CD4-positive, alpha-beta memory T cell (primary cell): ENCODE measurements at regions not wholly inside any gene's neighbourhood (a gene's known extent, or its start where the extent isn't known, plus 50 kb on each side); places are given as distances from the start of the nearest gene placed in this dataset.

Experiments used
- CTCF ChIA-PET: fragments of 350-600 bp; sonication (Branson Sonifier 250); formaldehyde crosslinking; loops from one replicate; lab custom pipeline; 2021; ENCODE audit warnings: inconsistent platforms; ENCODE audit not compliant: partially characterized antibody; lab: Charles Lee
- POLR2A ChIA-PET: fragments of 350-600 bp; sonication (Branson Sonifier 250); formaldehyde crosslinking; loops from one replicate; lab custom pipeline; 2021; ENCODE audit not compliant: partially characterized antibody; lab: Charles Lee
- DNase-seq, 5 donors: peaks; one replicate each; pipeline versions ENCODE4 v3.0.0 to v3.0.0-alpha.2; 2020 to 2022; ENCODE audit warnings: mixed read lengths in 1 of 5
- H3K27ac ChIP-seq: one replicate; pipeline ENCODE4 v1.7.0; 2013; ENCODE audit warnings: low read depth, low read length
- H3K27me3 ChIP-seq: 2 replicates; pipeline ENCODE4 v1.7.0; 2013; ENCODE audit warnings: mild to moderate bottlenecking, low read length, moderate library complexity; ENCODE audit not compliant: insufficient read depth
- H3K36me3 ChIP-seq: 2 replicates; pipeline ENCODE4 v1.7.0; 2013; ENCODE audit warnings: mild to moderate bottlenecking, low read length, moderate library complexity; ENCODE audit not compliant: insufficient read depth
- H3K4me1 ChIP-seq: 2 replicates; pipeline ENCODE4 v1.7.0; 2013; ENCODE audit warnings: mild to moderate bottlenecking, low read length, moderate library complexity; ENCODE audit not compliant: insufficient read depth
- H3K4me3 ChIP-seq, 2 donors: one replicate each; pipeline ENCODE4 v1.7.0; 2013; ENCODE audit warnings: low read length in 2 of 2, mild to moderate bottlenecking in 1 of 2
- H3K9me3 ChIP-seq, 2 donors: one replicate each; pipeline ENCODE4 v1.7.0; 2013; ENCODE audit warnings: low read length in 2 of 2, control low read depth in 1 of 2; ENCODE audit not compliant: control insufficient read depth in 1 of 2
- H3K27ac Mint-ChIP-seq, 7 donors: one replicate each; pipeline ENCODE4 v1.8.0; 2020 to 2021; ENCODE audit warnings: mixed read lengths in 7 of 7, mild to moderate bottlenecking in 6 of 7, inconsistent platforms in 3 of 7, moderate library complexity in 3 of 7
- H3K27me3 Mint-ChIP-seq, 2 donors: one replicate each; pipeline ENCODE4 v1.8.0; 2020 to 2021; ENCODE audit warnings: mixed read lengths in 2 of 2
- H3K36me3 Mint-ChIP-seq, 2 donors: one replicate each; pipeline ENCODE4 v1.8.0; 2020 to 2021; ENCODE audit warnings: mixed read lengths in 2 of 2, inconsistent platforms in 1 of 2, mild to moderate bottlenecking in 1 of 2
- H3K4me1 Mint-ChIP-seq, 4 donors: one replicate each; pipeline ENCODE4 v1.8.0; 2020 to 2021; ENCODE audit warnings: mixed read lengths in 4 of 4, mild to moderate bottlenecking in 1 of 4
- H3K4me3 Mint-ChIP-seq, 8 donors: one replicate each; pipeline ENCODE4 v1.8.0; 2020 to 2021; ENCODE audit warnings: mixed read lengths in 8 of 8, mild to moderate bottlenecking in 7 of 8, moderate library complexity in 6 of 8, inconsistent platforms in 3 of 8
- H3K9me3 Mint-ChIP-seq, 8 donors: one replicate each; pipeline ENCODE4 v1.8.0; 2020 to 2021; ENCODE audit warnings: mixed read lengths in 8 of 8, mild to moderate bottlenecking in 5 of 8, inconsistent platforms in 3 of 8, moderate library complexity in 1 of 8
- intact Hi-C: fragments of 100-400 bp; cut with micrococcal nuclease; formaldehyde crosslinking; loops from one replicate; pipeline ENCODE4 v1.15.1; 2023

DNA sequence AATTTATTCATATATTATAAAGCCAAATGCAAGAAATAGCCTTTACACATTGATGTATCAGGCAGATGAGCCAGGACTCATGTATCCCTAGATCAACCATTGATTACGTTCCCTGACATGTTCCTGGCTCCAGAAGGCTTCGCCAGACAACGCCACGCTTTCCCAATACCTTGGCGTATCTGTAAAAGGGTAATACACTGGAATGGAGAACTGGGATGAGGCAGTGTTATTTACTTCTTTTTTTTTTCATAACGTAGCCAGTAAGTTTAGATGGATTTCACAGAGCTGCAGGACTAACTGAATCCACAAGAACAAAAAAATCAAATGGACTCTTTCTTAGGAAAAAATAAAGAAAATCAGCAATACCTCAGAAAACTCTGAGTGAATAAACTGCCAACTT, 588.1 kb upstream of the SEMA3D start:
- H3K9me3 ChIP-seq, result no peaks in the 10 kb centered on the region
- Mint-ChIP-seq H3K4me3 (no peak overlapping the region), H3K4me1 (no peaks in the 10 kb centered on the region), H3K27me3 (no peaks in the 10 kb centered on the region), H3K9me3 (peaks cover 0 to 3% (median 0%) of the 10 kb centered on the region in 8 donors), H3K36me3 (no peaks in the 10 kb centered on the region), H3K27ac (no peak overlapping the region)
- H3K4me3 ChIP-seq, result no peak overlapping the region
- H3K27me3 ChIP-seq, result no peaks in the 10 kb centered on the region
- no peaks in the 10 kb centered on the region for H3K36me3 ChIP-seq
- H3K4me1 ChIP-seq, result no peaks in the 10 kb centered on the region
- DNase-seq, result no peak
- ChIA-PET CTCF (no interaction called here), POLR2A (no interaction called here)
- H3K27ac ChIP-seq, result no peak overlapping the region
- intact Hi-C loops, result no loop called here

DNA sequence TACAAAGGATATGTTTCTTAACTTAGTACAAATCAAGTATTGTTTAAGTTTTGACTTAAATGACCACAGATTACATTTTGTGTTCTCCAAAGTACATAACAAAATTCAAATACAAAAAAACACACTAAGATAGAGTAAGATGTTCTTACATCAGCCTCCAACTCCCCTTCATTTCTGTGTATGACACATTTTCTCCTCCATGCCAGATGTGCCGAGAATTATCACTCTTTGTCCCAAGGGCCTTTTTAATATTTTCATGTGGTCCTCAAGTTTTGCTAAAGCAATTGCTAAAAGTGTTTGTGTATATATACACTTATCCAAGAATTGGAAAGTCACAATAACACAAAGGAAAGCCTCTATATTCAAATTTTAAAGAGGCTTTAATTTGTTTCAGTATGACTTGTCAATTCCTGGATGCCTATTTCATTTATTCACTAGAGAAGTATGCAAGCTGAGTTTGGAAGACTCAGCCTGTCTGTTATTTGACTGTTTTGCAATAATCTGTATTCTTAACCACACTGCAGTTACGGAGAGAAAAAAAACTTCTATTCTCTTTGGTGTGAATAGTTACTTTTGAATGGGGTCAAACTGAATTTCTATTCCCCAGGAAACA, 586.4 kb upstream of the SEMA3D start:
- no peak for DNase-seq
- H3K4me1 Mint-ChIP-seq, result no peaks in the 10 kb centered on the region
- ChIA-PET CTCF (no interaction called here), POLR2A (no interaction called here)
- H3K27me3 Mint-ChIP-seq, result no peaks in the 10 kb centered on the region
- Histone ChIP-seq H3K36me3 (no peaks in the 10 kb centered on the region), H3K9me3 (no peaks in the 10 kb centered on the region), H3K4me1 (no peaks in the 10 kb centered on the region), H3K27ac (no peak overlapping the region), H3K4me3 (no peak overlapping the region), H3K27me3 (no peaks in the 10 kb centered on the region)
- H3K27ac Mint-ChIP-seq, result no peak overlapping the region
- H3K9me3 Mint-ChIP-seq, result peaks cover 0 to 3% (median 0%) of the 10 kb centered on the region in 8 donors
- intact Hi-C loops, result no loop called here
- no peaks in the 10 kb centered on the region for H3K36me3 Mint-ChIP-seq
- H3K4me3 Mint-ChIP-seq, result no peak overlapping the region

DNA sequence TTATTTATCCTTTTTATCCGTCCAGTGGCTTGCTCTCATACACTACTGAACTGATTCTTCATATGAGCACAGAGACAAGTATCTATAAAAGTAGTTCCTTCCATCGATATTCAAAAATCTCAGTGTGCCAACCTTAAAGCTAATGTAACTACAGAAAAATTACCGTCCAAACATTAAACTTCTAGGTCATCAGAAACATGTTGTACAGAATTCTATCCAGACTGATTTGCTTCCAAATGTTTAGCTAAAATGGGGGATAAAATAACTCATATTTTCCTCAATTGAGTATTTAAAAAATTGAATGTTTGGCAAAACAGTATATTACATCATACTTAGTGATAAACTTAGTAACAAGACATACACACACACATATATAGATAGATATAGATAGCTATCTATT, 584.7 kb upstream of the SEMA3D start:
- Histone ChIP-seq H3K9me3 (no peaks in the 10 kb centered on the region), H3K36me3 (no peaks in the 10 kb centered on the region), H3K4me3 (no peak overlapping the region), H3K4me1 (no peaks in the 10 kb centered on the region), H3K27me3 (no peaks in the 10 kb centered on the region), H3K27ac (no peak overlapping the region)
- ChIA-PET POLR2A (no interaction called here), CTCF (no interaction called here)
- no peaks in the 10 kb centered on the region for H3K27me3 Mint-ChIP-seq
- no peaks in the 10 kb centered on the region for H3K4me1 Mint-ChIP-seq
- no peak for DNase-seq
- intact Hi-C loops, result no loop called here
- H3K36me3 Mint-ChIP-seq, result no peaks in the 10 kb centered on the region
- H3K4me3 Mint-ChIP-seq, result no peak overlapping the region
- H3K27ac Mint-ChIP-seq, result no peak overlapping the region
- H3K9me3 Mint-ChIP-seq, result peaks cover 0 to 3% (median under 1%) of the 10 kb centered on the region in 8 donors

DNA sequence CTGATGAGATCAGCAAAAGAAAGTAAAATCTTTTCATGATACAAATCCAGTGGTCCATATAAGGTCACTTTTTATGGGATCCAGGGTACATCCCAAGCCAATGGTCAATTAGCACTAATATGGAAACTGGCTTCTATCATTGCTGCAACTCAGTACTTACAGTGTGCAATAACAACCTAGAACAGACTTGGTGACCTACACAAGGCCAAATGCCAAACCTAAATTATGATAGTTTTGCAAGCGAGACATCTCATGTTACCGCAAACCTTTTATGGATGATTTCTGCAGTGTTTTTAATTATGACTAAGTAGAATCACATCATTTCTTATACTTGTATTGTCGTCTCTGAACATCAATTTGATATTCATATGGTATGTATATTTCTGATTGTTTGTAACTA, 583.5 kb upstream of the SEMA3D start:
- H3K27me3 ChIP-seq, result no peaks in the 10 kb centered on the region

DNA sequence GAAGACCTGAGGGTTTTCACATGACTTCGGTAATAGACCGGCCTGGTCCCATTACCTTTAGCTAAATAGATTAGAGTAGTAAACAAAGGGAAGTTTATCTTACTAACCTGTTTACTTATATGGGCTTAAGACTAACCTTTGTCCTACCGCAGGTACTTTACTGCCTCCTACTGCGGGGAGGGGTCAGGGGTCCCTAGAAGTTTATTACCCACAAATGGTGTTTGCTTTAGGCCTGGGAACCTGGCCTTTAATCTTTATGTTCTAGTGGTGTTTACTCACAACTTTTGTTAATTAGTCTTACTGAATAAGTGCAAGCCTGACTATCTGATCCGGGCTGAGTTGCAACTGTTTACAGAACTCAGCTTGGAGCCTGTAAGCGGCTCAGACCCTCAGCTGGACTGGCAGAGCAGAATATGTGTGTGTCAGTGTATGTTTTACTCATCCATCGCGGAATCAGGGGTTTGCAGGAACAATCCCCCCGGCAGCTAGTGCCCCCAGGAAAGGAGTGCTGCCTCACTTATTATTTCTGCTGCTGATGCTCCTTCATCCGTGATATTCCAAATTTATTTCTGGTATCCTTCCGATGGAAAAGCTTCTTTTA, 578.9 kb upstream of the SEMA3D start:
- ChIA-PET POLR2A (no interaction called here), CTCF (no interaction called here)
- no peaks in the 10 kb centered on the region for H3K4me1 ChIP-seq
- H3K27ac ChIP-seq, result no peak overlapping the region
- no peaks in the 10 kb centered on the region for H3K27me3 ChIP-seq
- intact Hi-C loops, result no loop called here
- H3K4me3 ChIP-seq, result no peak overlapping the region
- Mint-ChIP-seq H3K36me3 (no peaks in the 10 kb centered on the region), H3K27ac (no peak overlapping the region), H3K27me3 (no peaks in the 10 kb centered on the region), H3K4me1 (no peaks in the 10 kb centered on the region), H3K4me3 (no peak overlapping the region), H3K9me3 (peaks cover 0 to 9% (median 0%) of the 10 kb centered on the region in 8 donors)
- no peaks in the 10 kb centered on the region for H3K9me3 ChIP-seq
- DNase-seq, result no peak
- no peaks in the 10 kb centered on the region for H3K36me3 ChIP-seq

More for the DNA sequence above, 583.5 kb upstream of the SEMA3D start:
- Histone ChIP-seq H3K36me3 (no peaks in the 10 kb centered on the region), H3K4me1 (no peaks in the 10 kb centered on the region), H3K4me3 (no peak overlapping the region), H3K9me3 (no peaks in the 10 kb centered on the region), H3K27ac (no peak overlapping the region)
- CTCF ChIA-PET, result no interaction called here
- peaks cover 0 to 5% (median 1%) of the 10 kb centered on the region in 8 donors for H3K9me3 Mint-ChIP-seq
- H3K4me1 Mint-ChIP-seq, result no peaks in the 10 kb centered on the region
- H3K36me3 Mint-ChIP-seq, result no peaks in the 10 kb centered on the region
- H3K4me3 Mint-ChIP-seq, result no peak overlapping the region
- intact Hi-C loops, result no loop called here
- no peak for DNase-seq
- POLR2A ChIA-PET, result no interaction called here
- H3K27me3 Mint-ChIP-seq, result no peaks in the 10 kb centered on the region
- H3K27ac Mint-ChIP-seq, result no peak overlapping the region

DNA sequence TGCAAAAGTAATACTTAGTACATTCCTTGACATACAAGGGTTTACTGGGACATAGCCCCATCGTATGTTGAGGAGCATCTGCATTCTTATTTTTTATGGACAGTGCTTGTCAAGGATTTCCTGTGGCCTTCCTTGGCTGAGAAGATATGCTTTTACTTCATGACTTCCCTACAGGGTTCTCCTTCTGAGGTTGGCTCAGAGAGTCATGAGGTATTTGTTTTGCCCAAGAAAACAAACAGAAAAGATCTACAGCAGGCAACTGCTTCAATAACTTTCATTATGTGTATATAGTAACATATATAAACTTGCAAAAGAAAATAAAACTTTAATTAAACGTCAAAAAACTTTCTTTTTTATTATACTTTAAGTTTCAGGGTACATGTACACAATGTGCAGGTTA, 577.2 kb upstream of the SEMA3D start:
- intact Hi-C loops, result no loop called here
- Histone ChIP-seq H3K4me1 (no peaks in the 10 kb centered on the region), H3K27me3 (no peaks in the 10 kb centered on the region), H3K4me3 (no peak overlapping the region), H3K36me3 (no peaks in the 10 kb centered on the region), H3K27ac (no peak overlapping the region), H3K9me3 (no peaks in the 10 kb centered on the region)
- Mint-ChIP-seq H3K9me3 (peaks cover 0 to 9% (median 0%) of the 10 kb centered on the region in 8 donors), H3K27me3 (no peaks in the 10 kb centered on the region), H3K36me3 (no peaks in the 10 kb centered on the region), H3K27ac (no peak overlapping the region), H3K4me1 (no peaks in the 10 kb centered on the region), H3K4me3 (no peak overlapping the region)
- POLR2A ChIA-PET, result no interaction called here
- CTCF ChIA-PET, result no interaction called here
- DNase-seq, result no peak

DNA sequence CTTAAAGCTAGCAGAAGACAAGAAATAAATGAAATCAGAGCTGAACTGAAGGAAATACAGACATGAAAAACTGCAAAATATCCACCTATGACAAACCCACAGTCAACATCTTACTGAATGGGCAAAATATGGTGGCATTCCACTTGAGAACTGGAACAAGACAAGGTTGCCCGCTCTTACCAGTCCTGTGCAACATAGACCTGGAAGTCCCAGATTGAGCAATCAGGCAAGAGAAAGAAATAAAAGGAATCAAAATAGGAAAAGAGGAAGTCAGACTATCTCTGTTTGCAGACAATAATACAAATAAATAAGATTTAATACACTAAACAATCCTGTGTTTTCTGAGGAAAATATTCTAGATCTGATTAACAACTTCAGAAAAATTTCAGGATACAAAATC, 570.5 kb upstream of the SEMA3D start:
- Mint-ChIP-seq H3K4me3 (no peak overlapping the region), H3K36me3 (no peaks in the 10 kb centered on the region), H3K27ac (no peak overlapping the region), H3K9me3 (peaks cover 0 to 27% (median 17%) of the 10 kb centered on the region in 8 donors), H3K27me3 (no peaks in the 10 kb centered on the region), H3K4me1 (no peaks in the 10 kb centered on the region)
- ChIA-PET POLR2A (no interaction called here), CTCF (no interaction called here)
- Histone ChIP-seq H3K36me3 (no peaks in the 10 kb centered on the region), H3K27ac (no peak overlapping the region), H3K4me1 (no peaks in the 10 kb centered on the region), H3K9me3 (no peaks in the 10 kb centered on the region), H3K4me3 (no peak overlapping the region), H3K27me3 (no peaks in the 10 kb centered on the region)
- intact Hi-C loops, result no loop called here
- DNase-seq, result no peak
